ENCODE measurements at regions not wholly inside any gene's neighbourhood (a gene's known extent, or its start where the extent isn't known, plus 50 kb on each side); places are given as distances from the start of the nearest gene placed in this dataset.
"Not testable (repeated sequence)": the region's sequence is repeated elsewhere in the genome, so short reads cannot be mapped to it uniquely, and the experiment has no call there.

DNA sequence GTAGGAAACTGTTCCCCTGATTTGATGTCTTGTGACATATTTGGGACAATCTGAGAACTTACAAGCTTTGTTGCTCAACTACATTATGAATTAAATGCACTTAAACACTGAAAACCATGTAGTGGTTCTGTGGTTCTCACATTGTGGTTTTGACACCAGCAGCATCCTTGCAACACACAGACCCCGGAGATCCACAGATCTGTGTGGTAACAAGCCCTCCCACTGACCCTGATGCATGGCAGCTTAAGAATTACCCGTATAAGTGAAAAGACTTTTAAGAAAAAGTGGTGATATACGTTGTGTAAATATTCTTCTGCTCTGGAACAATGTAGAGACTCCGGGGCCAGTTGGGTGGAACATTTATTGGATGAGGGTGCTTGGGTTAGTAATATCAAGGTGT is 127.4 kb upstream of the ANKRD30BL start:
- DNase-seq; intact Hi-C loops (cut with DNase I): not testable (repeated sequence)

DNA sequence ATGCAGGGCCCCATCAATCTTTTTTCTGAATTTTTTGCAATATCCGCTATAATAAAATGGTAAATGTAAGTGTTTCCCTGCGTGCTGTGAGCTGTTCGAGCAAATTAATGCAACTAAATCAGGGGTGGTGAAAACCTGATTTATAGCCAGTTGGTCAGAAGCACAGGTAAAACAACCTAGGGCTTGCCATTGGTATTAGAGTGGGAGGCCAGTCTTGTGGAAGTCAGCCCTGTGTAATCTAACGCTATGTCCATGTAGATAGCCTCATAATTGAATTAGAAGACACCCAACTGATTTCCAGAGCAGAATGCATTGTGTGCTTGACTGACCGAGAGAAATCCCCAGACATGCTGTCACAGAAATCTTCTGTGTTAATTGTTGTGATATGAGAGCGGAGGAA is 126.8 kb upstream of the GPR39 start:
- 74 to 87% (median 80%) methylated on average over 6 of the region's 6 CpGs for WGBS, 4 donors
- H3K4me3 ChIP-seq; H3K9me3 ChIP-seq; H3K4me1 ChIP-seq; ATAC-seq; H3K36me3 ChIP-seq; H3K27me3 ChIP-seq; H3K27ac ChIP-seq; intact Hi-C loops (cut with DNase I); DNase-seq: not testable (repeated sequence)

More for the DNA sequence above, 127.4 kb upstream of the ANKRD30BL start:
- not testable (repeated sequence) for H3K4me1 ChIP-seq, H3K9me3 ChIP-seq, H3K27me3 ChIP-seq, ATAC-seq, H3K36me3 ChIP-seq, H3K4me3 ChIP-seq, H3K27ac ChIP-seq
- 81 to 85% (median 83%) methylated on average over 4 of the region's 4 CpGs for WGBS, 4 donors

DNA sequence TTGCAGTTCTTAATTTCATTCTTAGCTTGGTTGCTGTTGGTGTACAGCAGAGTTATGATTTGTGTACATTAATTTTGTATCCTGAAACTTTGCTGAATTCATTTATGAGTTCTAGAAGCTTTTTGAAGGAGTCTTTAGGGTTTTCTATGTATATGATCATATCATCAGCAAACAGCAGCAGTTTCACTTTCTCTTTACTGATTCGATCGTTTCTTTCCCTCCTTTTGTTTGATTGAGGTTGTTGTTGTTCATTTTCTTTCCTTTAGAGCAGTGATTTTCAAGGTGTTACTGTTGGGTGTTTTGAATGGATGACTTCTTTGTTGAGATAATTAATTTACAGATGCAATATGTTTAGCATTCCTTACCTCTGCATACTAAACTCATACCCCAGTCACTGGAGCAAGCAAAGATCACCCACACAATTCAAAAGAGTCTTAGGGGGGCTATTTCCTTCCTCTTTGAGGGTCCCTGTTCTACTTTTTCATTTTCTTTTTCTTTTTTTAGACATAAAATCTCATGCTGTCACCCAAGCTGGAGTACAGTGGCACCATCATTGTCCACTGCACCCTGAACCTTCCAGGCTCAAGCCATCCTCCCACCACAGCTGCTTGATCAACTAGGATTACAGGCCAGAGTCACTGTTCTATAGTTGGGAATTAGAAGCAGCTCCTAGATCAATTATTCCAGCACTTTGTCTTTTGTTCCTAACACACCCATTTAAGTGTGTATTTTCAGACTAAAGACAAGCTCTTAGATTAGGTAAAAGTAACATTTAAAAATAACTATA is 115.8 kb upstream of the GPR39 start:
- H3K4me3 ChIP-seq: peak overlapping the region in 1 of 12 donors; percentile 10
- DNase-seq; H3K27ac ChIP-seq; H3K9me3 ChIP-seq; H3K4me1 ChIP-seq; H3K36me3 ChIP-seq; H3K27me3 ChIP-seq; intact Hi-C loops (cut with DNase I); ATAC-seq: not testable (repeated sequence)
- WGBS, 4 donors: 60 to 78% (median 74%) methylated on average over 2 of the region's 2 CpGs

DNA sequence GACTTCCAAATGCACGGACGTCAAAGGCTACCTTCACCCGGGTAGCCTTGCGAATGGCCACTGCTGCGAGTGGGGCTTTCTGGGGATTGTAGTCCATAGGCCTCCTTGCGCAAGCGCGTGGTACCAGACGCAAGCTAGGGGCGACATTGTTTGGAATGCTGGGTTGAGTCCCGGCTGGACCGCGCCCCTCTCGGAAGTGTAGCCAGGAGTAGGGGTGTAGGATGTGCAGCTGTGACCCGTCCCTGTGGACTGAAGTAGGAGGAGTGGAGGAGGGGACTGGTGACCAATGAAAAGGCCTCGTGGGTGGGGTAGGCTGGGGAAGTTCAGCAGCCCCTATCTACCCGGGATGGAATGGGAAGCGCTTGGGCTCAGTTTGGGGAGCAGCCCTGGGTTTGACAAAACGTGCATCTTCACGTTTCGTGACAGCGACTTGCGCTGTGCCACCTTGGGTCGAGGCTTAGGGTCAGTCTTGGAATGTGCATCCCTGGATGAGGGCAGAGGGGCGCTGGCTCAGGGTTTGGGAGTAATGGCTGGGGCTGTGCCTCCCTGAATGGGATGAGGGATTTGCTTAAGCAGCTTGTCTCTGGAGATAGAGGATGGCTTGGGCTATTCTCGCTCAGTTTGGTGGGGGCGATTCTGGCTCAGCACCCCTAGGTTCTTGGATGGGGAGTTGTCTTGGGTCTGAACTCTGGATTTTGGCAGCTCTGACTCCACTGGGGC is 111.8 kb upstream of the GPR39 start:
- peak; percentile 92 to 100 (median 98) for ATAC-seq
- TF ChIP-seq, protein P1, sequence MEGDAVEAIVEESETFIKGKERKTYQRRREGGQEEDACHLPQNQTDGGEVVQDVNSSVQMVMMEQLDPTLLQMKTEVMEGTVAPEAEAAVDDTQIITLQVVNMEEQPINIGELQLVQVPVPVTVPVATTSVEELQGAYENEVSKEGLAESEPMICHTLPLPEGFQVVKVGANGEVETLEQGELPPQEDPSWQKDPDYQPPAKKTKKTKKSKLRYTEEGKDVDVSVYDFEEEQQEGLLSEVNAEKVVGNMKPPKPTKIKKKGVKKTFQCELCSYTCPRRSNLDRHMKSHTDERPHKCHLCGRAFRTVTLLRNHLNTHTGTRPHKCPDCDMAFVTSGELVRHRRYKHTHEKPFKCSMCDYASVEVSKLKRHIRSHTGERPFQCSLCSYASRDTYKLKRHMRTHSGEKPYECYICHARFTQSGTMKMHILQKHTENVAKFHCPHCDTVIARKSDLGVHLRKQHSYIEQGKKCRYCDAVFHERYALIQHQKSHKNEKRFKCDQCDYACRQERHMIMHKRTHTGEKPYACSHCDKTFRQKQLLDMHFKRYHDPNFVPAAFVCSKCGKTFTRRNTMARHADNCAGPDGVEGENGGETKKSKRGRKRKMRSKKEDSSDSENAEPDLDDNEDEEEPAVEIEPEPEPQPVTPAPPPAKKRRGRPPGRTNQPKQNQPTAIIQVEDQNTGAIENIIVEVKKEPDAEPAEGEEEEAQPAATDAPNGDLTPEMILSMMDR (IDR thresholded peaks at IDR 0.05): peak in 2 of 12 donors; percentile 9 to 25
- H3K27me3 ChIP-seq; H3K9me3 ChIP-seq; intact Hi-C loops (cut with DNase I); H3K27ac ChIP-seq; H3K4me1 ChIP-seq; H3K36me3 ChIP-seq: not testable (repeated sequence)
- DNase-seq: peak; percentile 57 to 85 (median 79)
- peak overlapping the region in 9 of 12 donors; percentile 28 to 49 (median 40) for H3K4me3 ChIP-seq
- WGBS, 4 donors: 4 to 8% (median 5%) methylated on average over 25 to 27 of the region's 27 CpGs

DNA sequence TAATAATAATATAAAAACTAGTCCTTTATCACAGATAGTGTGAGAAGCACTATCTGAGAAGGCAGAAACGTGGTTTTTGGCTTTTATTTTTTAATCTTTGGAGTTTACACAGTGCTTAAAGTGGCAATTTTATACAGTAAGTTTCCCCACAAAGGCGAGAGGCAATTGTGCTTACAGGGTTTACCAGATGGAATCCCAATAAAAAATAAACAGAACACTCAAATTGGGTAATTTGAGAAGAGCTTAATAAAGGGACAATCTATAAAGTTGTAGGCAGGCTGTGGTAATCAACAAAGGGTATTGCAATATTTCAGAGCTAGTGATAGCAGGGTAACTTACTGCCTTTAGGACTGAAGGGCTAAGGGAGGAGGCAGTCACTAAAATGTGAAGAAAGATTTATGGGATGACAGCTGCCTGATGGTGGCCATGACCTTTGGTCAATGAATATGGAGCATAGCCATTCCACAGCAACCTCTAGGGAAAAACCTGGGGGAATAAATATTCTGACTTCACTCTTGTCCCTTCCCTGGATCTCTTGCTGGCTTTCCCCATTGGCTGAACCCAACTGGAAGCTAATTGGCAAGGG is 108.9 kb upstream of the GPR39 start:
- intact Hi-C loops (cut with DNase I); H3K9me3 ChIP-seq; H3K36me3 ChIP-seq; DNase-seq; ATAC-seq; H3K4me3 ChIP-seq; H3K27me3 ChIP-seq; H3K4me1 ChIP-seq; H3K27ac ChIP-seq: not testable (repeated sequence)
- 53 to 84% (median 75%) methylated on average over 1 to 2 of the region's 2 CpGs for WGBS, 4 donors

DNA sequence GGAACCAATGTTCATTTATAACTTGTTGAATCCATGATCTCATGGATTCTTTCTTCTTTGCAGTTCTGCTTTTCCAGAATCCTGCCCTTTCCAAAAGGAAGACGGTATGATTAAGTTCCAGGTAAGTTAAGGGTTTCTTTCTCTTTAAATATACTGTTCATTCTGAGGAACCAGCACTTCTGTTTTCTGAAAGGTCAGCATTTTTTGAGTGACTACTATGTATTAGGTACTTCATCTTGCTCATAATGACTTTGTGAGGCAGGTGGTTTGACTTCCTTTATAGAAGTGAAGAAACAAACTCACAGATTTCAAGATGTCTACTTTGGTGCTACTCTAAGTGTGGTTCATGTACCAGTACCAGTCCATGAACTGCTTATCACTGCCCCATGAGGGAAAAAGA is 107.4 kb upstream of the GPR39 start:
- intact Hi-C loops (cut with DNase I); H3K9me3 ChIP-seq; ATAC-seq; H3K27me3 ChIP-seq; H3K4me1 ChIP-seq; H3K36me3 ChIP-seq; H3K4me3 ChIP-seq; H3K27ac ChIP-seq; DNase-seq: not testable (repeated sequence)
- WGBS, 4 donors: 65 to 88% (median 86%) methylated on average over 1 of the region's 1 CpG; no CpG with 5 or more reads in 1 of the 4 donors

DNA sequence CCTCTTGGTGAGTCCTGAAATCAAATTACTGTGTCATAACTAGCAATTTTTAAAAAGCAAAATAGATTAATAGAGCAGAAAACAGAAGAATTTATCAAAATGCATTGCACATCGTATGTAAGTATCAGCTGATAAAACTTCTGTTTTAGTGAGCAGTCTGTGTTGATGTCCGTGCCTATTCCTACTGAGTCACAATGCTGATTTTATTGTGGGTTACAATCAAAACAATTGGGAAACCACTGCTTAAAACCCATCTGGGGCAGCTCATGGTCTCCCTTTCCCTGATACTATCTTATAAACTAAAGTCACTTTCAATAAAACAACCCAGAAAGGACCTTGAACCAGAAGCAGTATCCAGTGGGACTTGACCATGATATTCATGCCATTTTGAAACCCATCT is 101.1 kb upstream of the GPR39 start:
- H3K4me1 ChIP-seq; intact Hi-C loops (cut with DNase I); H3K27ac ChIP-seq; H3K27me3 ChIP-seq; H3K4me3 ChIP-seq; H3K36me3 ChIP-seq; DNase-seq; ATAC-seq; H3K9me3 ChIP-seq: not testable (repeated sequence)
- WGBS, 4 donors: 79 to 94% (median 84%) methylated on average over 2 of the region's 2 CpGs

DNA sequence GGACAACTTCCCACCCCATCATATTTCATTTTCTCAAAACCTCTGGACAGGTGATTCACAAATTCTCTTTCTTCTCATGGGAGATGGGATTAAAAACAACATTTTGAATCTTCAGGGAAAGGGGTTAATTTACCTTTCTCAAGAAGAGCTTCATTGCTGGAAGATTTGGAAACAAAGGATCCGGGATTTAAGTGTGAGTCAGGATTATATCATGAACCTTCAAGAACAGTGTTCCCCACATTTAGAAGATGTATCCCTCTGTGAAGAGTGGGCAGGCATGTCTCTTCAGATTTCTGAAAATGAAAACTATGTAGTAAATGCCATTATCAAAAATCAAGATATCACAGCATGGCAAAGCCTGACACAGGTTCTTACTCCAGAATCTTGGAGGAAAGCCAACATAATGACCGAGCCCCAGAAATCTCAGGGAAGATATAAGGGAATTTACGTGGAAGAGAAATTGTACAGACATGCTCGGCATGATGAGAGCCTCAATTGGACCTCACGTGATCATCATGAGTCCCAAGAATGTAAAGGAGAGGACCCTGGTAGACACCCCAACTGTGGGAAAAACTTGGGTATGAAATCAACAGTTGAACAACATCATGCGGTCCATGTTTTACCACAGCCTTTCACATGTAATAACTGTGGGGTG is 99.5 kb upstream of the GPR39 start:
- H3K4me3 ChIP-seq; H3K4me1 ChIP-seq; H3K27me3 ChIP-seq; H3K36me3 ChIP-seq; intact Hi-C loops (cut with DNase I); ATAC-seq; H3K9me3 ChIP-seq; H3K27ac ChIP-seq; DNase-seq: not testable (repeated sequence)
- 72 to 89% (median 77%) methylated on average over 5 to 6 of the region's 6 CpGs for WGBS, 4 donors

DNA sequence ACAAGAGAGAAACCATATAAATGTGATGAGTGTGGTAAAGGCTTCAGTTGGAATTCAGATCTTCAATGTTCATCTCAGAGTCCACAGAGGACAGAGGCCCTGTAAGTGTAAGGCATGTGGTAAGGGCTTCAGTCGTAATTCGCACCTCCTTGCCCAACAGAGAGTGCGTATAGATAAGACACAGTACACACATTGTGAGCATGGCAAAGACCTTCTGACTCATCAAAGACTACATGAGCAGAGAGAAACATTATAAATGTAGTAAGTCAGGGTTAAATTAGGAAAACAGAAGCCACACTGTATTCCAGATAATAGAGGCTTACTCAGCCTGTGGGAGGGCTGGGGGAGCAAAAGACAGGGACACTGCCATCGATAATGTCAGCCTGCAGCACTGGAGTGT is 98.1 kb upstream of the GPR39 start:
- DNase-seq; H3K27me3 ChIP-seq; H3K9me3 ChIP-seq; H3K27ac ChIP-seq; ATAC-seq; H3K4me3 ChIP-seq; intact Hi-C loops (cut with DNase I); H3K36me3 ChIP-seq; H3K4me1 ChIP-seq: not testable (repeated sequence)
- 62 to 76% (median 68%) methylated on average over 4 of the region's 4 CpGs for WGBS, 4 donors

Measured in heart left ventricle (tissue), 16 donors.